GM21529 (cell line): ENCODE measurements at regions not wholly inside any gene's neighbourhood (a gene's known extent, or its start where the extent isn't known, plus 50 kb on each side); places are given as distances from the start of the nearest gene placed in this dataset.

Source experiments
- ATAC-seq: cut with Tn5 transposase; IDR thresholded peaks from one replicate; pipeline ENCODE4 v1.9.1; 2021; ENCODE audit not compliant: unreplicated experiment

- no peak for ATAC-seq
Measured at GRCh38 chr20:52867305-52867704, 104.9 kb upstream of the TSHZ2 start.

- ATAC-seq: no peak
Measured at GRCh38 chr20:52864916-52865605, 107.1 kb upstream of the TSHZ2 start.

GRCh38 chr20:52859156-52859876 lies 112.8 kb upstream of the TSHZ2 start:
- no peak for ATAC-seq

- ATAC-seq: no peak
Measured at GRCh38 chr20:52852714-52853113, 119.4 kb upstream of the TSHZ2 start.

GRCh38 chr20:52847731-52848359 lies 124.3 kb upstream of the TSHZ2 start:
- ATAC-seq: no peak

GRCh38 chr20:52847029-52847660 lies 125.0 kb upstream of the TSHZ2 start:
- ATAC-seq: no peak

GRCh38 chr20:52845044-52845443 lies 127.1 kb upstream of the TSHZ2 start:
- ATAC-seq: no peak

GRCh38 chr20:52843425-52843824 lies 128.7 kb upstream of the TSHZ2 start:
- ATAC-seq: no peak

- ATAC-seq: no peak
Measured at GRCh38 chr20:52841003-52841402, 131.2 kb upstream of the TSHZ2 start.

GRCh38 chr20:52840041-52840440 lies 132.1 kb upstream of the TSHZ2 start:
- ATAC-seq: no peak

GRCh38 chr20:52838510-52839241 lies 133.5 kb upstream of the TSHZ2 start:
- ATAC-seq: no peak

- ATAC-seq: no peak
Measured at GRCh38 chr20:52837378-52837777, 134.8 kb upstream of the TSHZ2 start.

GRCh38 chr20:52833901-52834300 lies 138.3 kb upstream of the TSHZ2 start:
- no peak for ATAC-seq

GRCh38 chr20:52832151-52832774 lies 139.9 kb upstream of the TSHZ2 start:
- ATAC-seq: no peak

GRCh38 chr20:52830598-52830997 lies 141.6 kb upstream of the TSHZ2 start:
- ATAC-seq: no peak

GRCh38 chr20:52829111-52829510 lies 143.0 kb upstream of the TSHZ2 start:
- no peak for ATAC-seq

- ATAC-seq: no peak
Measured at GRCh38 chr20:52828199-52828598, 144.0 kb upstream of the TSHZ2 start.

- no peak for ATAC-seq
Measured at GRCh38 chr20:52826722-52827121, 145.4 kb upstream of the TSHZ2 start.

GRCh38 chr20:52826321-52826720 lies 145.8 kb upstream of the TSHZ2 start:
- no peak for ATAC-seq

- ATAC-seq: no peak
Measured at GRCh38 chr20:52824494-52825216, 147.5 kb upstream of the TSHZ2 start.
